ENCODE measurements at regions not wholly inside any gene's neighbourhood (a gene's known extent, or its start where the extent isn't known, plus 50 kb on each side); places are given as distances from the start of the nearest gene placed in this dataset.

GRCh38 chr1:191687721-191688120 is 470.5 kb upstream of the RGS18 start:
- H3K27ac Mint-ChIP-seq, result no peak overlapping the region
- no peak overlapping the region for H3K14ac ChIP-seq (ENCODE audit: insufficient read depth, low read length)

More at GRCh38 chr1:191687721-191688120, 470.5 kb upstream of the RGS18 start:
- no peak overlapping the region for H2BK15ac ChIP-seq (ENCODE audit: low read depth, low read length)
- H3K4me1 Mint-ChIP-seq, result no peaks in the 10 kb centered on the region
- no peak overlapping the region for H3K4me2 ChIP-seq (ENCODE audit: insufficient read depth, insufficient read length, low read length)
- no CpG with 5 or more reads among the region's 3 CpGs for WGBS (ENCODE audit: extremely low coverage, insufficient read length, low lambda C conversion rate)
- peaks cover 0 to 3% (median 0%) of the 10 kb centered on the region in 3 experiments; a peak in 2 of 7 replicates for H3K36me3 Mint-ChIP-seq (ENCODE audit: insufficient read depth in 1 of 3, low read depth in 3 of 3)
- H3T11ph ChIP-seq (ENCODE audit: low read length), result no peak overlapping the region
- H2BK20ac ChIP-seq (ENCODE audit: low read depth, low read length, poor library complexity, severe bottlenecking), result no peak overlapping the region
- H3K4ac ChIP-seq (ENCODE audit: low read depth, low read length), result no peak overlapping the region
- DNase-seq, result no peak
- no peak overlapping the region for H4K8ac ChIP-seq (replicated peaks; ENCODE audit: insufficient read length, low read depth, low read length)
- H3K23ac ChIP-seq (ENCODE audit: insufficient read length, low read depth, low read length), result no peak overlapping the region
- no peak for TF ChIP-seq CTCF (conservative IDR thresholded peaks at IDR 0.05)
- no peak overlapping the region for H3K9ac ChIP-seq (ENCODE audit: extremely low read depth, insufficient read length, low read length)
- H4K91ac ChIP-seq (ENCODE audit: insufficient read length, low read depth, low read length), result no peak overlapping the region
- H3K27me3 ChIP-seq (ENCODE audit: insufficient read depth, low read length), result no peaks in the 10 kb centered on the region
- H2BK5ac ChIP-seq (ENCODE audit: insufficient read length, low read length), result no peak overlapping the region
- no peak overlapping the region for H3K56ac ChIP-seq (ENCODE audit: insufficient read length, low read depth, low read length)
- H3K23me2 ChIP-seq (ENCODE audit: insufficient read length, low read depth, low read length, poor library complexity, severe bottlenecking), result no peaks in the 10 kb centered on the region
- H3K4me3 Mint-ChIP-seq, result no peak overlapping the region
- H4K5ac ChIP-seq (ENCODE audit: insufficient read length, low read depth, low read length), result no peak overlapping the region
- H3K79me1 ChIP-seq (ENCODE audit: insufficient read depth, low read depth, low read length, poor library complexity, severe bottlenecking), result no peaks in the 10 kb centered on the region
- no peaks in the 10 kb centered on the region for H3K27me3 Mint-ChIP-seq (ENCODE audit: low read depth)
- H2AK5ac ChIP-seq (ENCODE audit: insufficient read length, low read length), result no peak overlapping the region
- H2AFZ ChIP-seq (ENCODE audit: low read length), result no peak overlapping the region
- no peak overlapping the region for H3K18ac ChIP-seq (ENCODE audit: insufficient read length, low read depth, low read length)
- no peaks in the 10 kb centered on the region for H3K4me1 ChIP-seq (ENCODE audit: insufficient read depth, low read length)
- no peaks in the 10 kb centered on the region for H4K20me1 ChIP-seq (ENCODE audit: control insufficient read depth, insufficient read depth, insufficient read length)
- H3K79me2 ChIP-seq (ENCODE audit: insufficient read depth, low read length), result no peaks in the 10 kb centered on the region
- no peaks in the 10 kb centered on the region for H3K9me3 ChIP-seq (ENCODE audit: control insufficient read depth, low read depth, low read length)
- H3K9me3 Mint-ChIP-seq, result peaks cover 0 to 4% of the 10 kb centered on the region in 2 experiments; a peak in 3 of 5 replicates
- H2BK120ac ChIP-seq (ENCODE audit: low read depth, low read length, poor library complexity, severe bottlenecking), result no peak overlapping the region
- H2BK12ac ChIP-seq (ENCODE audit: insufficient read length, low read depth, low read length), result no peak overlapping the region
- H3K27ac ChIP-seq (ENCODE audit: insufficient read length, low read depth, low read length), result no peak overlapping the region
